HG03066 (cell line): ENCODE measurements at regions not wholly inside any gene's neighbourhood (a gene's known extent, or its start where the extent isn't known, plus 50 kb on each side); places are given as distances from the start of the nearest gene placed in this dataset.

ENCODE experiments used
- ATAC-seq: cut with Tn5 transposase; IDR thresholded peaks from one replicate; pipeline ENCODE4 v1.9.1; 2021; ENCODE audit warnings: low read depth; ENCODE audit not compliant: unreplicated experiment

DNA sequence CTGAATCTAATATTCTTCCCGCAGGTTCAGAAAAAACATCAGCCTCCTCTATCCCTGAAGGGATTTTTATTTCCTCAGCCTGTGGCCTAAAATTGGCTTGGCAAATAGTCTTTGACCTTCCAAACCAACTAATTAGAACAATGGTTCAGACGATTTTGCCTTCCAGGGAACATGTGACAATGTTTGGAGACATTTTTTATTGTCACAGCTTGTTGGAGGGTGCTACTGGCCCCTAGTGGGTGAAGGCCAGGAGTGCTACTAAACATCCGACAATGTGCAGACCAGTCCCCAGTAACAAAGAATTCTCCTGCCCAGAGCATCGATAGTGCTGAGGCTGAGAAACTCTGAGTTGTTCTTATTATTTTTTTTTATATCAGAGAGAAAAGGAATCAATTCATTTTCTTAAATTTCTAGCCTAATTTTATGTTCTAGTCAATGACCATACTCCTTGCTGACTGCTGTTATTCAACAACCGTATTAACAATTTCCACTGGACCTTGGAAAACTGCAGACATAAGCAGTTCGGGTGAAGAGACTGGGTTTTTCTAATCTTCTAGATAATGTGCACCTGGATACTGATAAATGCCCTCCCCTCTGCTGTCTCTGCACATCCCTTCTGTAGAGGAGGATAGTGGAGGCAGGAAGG lies 280.7 kb downstream of the LMX1A start:
- ATAC-seq: no peak

DNA sequence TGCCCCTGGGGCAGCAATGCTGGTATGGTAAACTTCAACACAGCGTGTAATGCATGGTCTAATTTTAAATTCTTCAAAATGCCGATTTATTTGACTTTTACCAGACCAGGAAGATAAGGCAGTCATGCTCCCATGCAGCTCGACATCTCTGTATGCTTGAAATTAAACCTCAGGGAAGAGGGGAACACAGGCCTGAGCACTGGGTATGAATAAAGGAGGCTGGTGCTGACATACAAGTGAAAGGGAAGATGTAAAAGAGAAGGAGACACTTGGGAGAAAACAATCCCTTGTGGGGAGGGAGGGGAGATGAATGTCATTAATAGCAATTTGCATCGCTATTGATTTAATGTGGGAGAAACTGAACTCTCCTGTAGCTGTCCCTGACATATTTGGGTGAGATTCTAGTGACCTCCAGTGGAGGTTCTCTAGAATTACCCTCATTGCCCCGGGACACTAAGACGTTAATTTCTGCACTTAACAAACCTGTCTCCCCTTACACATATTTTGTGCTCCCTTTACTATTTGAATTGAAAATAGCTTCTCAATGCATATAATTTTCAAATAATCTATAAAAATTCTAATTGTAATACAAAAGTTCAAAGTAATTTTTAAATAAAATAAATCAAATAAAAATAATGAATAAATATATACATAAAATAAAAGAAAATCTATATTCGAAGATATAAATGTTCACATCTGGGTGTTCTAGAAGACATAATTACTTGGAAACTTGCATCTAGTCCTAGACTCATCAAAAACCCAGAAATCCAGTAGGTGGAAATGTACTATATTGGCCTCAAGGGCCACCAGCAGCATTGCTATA lies 283.1 kb downstream of the LMX1A start:
- no peak for ATAC-seq

DNA sequence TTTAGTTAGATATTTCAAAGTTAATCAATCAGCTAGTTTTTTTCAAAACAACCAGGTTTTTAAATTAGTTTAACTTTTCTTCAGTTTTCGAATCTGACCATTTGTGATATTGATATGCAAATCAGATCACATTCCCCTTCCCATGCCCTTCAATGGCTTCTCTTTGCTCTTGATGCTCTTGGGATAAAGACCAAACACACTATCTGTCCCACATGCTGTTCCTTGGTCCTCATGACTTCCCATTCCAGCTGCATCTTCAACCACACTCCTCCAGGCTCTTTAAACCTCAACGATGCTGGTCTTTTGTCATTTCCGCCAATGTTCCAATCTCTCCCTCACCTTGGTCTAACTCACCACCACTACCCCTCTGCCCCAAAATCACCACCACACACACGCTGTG lies 285.8 kb downstream of the LMX1A start:
- ATAC-seq: no peak

DNA sequence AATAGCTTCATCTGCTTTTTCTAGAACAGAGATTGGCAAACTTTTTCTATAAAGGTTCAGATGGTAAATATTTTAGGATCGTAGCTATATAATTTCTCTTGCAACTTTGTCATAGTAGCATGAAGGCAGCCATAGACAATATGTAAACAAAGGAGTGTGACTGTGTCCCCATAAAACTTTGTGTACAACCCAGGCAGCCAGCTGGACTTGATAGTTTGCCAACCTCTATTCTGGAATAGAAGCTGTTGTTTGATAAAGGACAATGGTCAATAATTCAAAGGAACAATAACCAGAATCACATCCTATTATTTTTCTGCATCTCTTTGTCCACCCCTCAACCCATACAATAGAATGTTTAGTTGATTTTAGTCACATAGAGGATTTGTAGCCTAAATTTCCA lies 286.7 kb downstream of the LMX1A start:
- no peak for ATAC-seq

DNA sequence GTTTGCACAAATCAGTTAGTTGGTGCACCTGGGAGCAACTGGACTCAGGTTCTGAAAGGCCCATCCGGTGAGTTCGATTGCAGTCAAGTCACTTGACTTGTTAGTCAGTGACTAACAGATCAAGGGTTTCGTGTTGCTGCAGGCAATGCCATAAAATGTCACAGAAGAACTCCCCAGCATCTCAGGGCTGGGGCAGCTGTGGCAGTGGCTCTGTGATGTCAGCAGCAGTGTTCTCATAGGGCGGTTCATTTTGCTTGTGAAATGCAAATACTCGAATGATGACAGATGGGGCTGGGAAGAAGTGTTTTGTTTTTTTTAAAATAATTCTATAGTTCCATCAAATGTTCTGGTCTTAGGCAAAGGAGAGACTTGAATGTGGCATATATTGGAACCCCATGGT lies 287.8 kb downstream of the LMX1A start:
- ATAC-seq: no peak

DNA sequence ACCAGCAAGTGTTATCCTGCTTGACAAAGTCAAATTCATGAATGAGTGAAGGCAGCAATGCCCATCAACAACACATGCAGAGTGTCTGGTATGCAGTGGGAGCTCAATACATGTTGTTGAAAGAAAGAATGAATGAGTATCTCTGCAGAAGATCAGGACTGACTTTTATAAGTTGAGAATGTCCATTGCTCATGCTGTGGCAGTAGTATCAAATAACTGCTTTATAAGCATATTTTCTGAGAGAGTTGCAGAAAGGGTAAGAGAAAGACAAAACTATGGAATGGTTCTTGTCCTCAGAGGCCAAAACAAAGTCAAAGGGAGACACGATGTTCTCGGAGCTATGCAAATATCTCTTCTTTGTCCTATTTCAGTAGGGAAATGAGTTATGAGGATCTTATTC lies 288.7 kb downstream of the LMX1A start:
- no peak for ATAC-seq

DNA sequence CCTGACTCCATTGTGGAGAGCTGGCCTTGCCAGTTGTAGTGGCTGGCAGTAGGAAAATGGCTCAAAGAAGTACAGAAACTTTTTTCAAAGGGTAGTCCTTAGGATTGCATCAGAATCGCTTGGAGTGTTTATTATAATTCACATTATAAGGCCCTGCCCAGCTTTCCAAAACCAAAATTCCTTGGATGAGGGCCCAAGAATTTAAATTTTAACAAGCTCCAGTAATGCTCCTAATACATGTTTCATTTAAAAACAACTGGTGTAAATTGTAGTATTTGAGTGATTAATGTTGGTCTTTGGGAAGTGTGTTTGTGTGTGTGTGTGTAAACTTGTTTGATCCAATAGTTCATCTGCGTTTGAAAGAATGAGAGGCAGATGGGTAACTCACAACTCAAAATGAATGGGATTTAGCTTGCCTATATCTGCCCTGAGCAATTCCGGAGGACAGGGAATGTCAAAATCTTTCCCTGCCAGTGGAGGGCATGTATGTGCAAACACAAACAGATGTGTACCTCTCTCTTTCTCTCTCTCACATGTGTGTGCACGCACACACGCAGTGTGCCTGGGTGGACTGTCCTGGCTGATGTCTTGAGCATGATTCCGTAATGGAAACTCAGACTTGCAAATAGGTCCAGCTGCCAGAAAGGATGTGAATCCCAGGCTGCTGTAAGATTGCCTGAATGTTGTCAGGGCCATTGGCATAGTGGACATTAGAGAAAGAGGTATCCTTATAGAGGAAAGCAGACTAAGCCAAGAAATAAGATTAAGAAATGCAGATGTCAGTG lies 293.1 kb downstream of the LMX1A start:
- no peak for ATAC-seq

DNA sequence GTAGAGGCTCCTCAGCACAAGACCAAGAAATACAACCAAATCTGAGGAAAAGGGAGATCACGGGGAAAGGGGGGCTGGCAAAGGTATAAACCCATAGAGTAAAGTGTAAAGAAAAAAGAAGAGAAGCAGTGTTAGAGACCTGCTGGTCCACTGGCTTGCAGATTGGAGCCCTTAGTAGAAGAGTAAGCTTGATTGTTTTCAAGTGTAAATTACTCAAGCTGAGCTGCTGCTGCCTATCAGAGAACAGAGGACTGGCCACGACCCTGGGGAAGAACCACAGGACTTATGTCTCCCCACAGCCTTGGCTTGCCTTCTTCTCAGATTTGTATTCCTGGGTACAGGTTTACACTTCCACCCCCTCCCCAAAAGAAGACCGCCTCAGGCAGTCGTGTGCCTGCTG lies 294.2 kb downstream of the LMX1A start:
- no peak for ATAC-seq

DNA sequence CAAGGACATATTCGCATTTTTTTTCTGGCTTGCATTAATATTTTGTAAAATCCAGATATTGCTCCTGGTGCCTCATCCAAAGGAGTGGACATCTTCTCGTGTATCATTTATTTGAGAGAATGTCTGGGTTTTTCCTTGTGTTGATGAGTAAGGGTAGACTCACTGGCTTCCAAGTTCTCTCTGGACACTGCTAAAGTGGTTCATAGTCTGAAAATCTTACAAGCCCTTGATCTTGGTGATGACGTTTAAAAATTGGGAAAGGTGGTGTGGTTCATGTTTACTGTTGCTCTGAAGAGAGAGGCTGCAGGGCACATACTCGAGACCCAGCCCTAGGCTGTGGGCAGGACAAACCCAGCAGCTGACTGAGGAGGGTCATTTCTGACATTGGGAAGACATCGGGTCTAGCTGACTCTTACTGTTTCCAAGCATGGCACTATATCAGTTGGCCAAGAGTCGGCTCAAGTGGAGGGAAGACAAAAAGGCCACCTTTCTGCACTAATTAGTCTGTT lies 296.2 kb downstream of the LMX1A start:
- ATAC-seq: no peak

DNA sequence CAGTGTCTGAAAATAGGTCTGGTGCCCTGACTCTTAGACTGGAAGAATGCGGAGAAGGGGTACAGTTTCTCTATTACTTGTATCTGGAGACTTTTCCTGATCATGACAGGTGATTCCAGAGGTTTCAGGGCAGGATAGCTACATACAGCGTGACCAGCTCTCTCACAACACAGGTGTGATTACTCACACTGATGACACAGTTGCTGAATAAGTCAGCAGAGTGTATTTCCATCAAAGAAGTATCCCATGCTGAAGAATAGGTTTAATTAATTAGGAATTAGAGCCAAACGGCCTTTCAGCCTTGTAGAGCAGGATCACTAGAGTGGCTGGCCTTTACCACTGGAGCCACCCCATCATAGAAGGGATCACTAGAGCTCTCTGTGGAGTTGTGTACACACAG lies 298.6 kb downstream of the LMX1A start:
- ATAC-seq: no peak

DNA sequence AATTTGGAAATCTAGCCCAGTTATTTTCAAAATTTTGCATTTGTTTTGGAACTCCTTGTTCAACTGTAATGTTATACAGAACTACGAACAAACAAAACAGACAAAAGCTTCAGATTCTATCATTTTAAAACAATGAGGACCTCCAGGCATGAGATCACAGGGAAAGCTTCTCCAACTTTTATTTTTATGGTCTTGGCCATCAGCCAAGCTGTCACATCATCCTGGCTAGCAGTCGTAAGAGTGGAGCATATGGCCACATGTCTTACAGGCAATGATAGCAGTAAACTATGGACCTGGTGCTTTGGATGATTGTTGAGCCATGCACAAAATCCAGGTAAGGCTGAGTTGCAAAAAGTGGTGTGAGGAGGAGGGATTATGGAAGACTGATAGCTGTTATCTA lies 299.6 kb downstream of the LMX1A start:
- ATAC-seq: no peak

DNA sequence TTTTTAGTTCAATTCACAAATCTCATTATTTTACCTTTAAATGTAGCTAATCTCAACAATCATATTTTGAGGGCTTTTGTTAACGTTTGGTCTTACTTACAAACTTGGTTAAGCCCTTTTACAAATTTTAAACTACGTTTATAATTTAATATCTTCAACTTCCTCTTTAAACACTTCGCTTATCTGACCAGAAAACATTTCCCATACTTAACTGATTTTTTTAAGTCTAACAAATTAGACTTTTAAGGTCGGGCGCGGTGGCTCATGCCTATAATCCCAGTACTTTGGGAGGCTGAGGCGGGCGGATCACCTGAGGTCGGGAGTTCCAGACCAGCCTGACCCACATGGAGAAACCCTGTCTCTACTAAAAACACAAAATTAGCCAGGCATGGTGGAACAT lies 300.9 kb downstream of the LMX1A start:
- no peak for ATAC-seq

DNA sequence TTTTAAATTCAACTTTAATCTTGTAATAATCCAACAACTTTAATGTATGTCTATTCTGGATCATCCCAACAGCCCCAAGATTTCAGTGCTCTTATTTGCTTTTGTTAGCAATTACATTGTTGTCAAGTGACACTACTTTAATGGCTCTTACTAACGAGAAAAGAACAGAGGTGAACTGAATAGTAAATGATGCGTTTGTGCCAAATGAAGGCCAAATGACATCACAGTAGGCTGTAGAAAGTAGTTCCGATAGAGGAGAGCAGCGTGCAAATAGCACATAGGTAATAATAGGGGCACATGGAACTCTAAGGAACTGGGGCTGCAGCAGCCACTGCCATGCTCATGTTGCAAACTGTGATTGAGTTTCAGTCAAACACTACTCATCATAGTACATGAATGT lies 301.9 kb downstream of the LMX1A start:
- ATAC-seq: no peak

DNA sequence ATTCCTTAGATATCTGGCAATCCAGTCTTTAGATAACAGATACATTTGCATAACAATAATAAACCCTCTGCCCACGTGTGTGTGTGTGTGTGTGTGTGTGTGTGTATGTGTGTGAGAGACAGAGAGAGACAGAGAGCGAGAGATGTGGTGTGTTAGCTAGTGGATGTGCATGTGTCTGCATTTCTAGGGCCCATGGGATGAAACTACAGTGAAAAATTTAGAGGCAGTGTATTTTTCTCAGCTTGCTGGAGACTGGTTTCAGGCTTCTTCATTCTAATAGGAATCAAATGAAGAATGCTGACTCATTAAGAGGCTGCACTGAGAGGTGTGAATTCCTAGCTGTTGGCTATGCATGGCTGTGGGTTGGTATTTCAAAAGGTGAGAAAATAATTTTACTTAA lies 303.2 kb downstream of the LMX1A start:
- no peak for ATAC-seq

DNA sequence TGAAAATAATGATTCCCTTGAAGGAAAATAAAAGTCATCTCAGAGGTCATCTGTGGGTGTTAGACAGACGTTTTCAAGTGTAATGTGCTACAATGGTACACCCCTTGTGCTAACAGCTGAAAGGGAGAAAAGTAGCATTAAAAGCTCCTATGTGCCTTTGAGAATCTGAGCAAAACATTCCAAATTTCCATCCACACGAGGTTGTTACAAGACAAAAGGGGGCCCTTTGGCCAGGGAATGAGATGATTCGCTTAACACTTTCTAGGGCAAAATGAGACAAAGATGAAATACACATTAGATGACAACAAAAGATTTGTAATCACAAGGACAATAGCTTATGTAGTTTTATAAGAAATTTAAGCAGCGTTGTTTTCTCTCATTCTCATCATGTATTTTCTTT lies 303.6 kb downstream of the LMX1A start:
- no peak for ATAC-seq

DNA sequence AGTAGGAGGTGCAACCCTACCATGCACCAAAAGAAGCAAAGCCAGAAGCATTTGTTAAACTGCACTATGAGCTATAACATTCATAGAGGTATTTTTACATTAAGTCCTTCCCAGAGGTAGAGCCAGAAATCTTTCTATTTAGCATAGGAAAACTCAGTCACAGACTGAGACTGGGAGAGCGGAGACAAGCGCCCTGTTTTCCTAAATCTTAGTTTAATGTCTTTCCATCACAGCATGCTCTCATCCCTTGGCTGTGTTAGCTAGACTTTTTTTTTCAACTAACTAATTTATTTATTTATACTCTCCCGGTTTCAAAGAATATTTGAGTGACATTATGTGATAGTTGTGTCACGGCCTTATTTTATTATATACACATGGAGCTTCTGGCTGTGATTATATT lies 304.1 kb downstream of the LMX1A start:
- ATAC-seq: no peak

DNA sequence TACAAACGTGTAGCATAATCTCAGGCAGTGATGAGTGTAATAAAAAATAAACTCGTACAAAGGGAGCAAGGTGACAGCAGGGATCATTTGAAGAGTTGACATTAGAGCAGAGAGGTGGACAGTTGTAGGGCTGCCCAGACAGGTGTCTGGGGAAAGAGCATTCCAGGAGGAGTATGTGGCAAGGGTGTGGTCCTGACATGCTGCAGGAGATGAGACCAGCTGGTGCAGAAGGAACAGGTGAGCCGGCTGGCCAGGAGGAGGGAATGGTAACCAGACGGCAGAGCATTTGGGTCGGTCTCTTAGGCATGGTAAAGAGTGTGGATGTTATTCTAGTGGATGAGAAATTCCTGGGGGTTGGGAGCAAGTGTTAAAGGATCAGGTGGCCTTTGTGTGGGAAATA lies 306.3 kb downstream of the LMX1A start:
- ATAC-seq: no peak

DNA sequence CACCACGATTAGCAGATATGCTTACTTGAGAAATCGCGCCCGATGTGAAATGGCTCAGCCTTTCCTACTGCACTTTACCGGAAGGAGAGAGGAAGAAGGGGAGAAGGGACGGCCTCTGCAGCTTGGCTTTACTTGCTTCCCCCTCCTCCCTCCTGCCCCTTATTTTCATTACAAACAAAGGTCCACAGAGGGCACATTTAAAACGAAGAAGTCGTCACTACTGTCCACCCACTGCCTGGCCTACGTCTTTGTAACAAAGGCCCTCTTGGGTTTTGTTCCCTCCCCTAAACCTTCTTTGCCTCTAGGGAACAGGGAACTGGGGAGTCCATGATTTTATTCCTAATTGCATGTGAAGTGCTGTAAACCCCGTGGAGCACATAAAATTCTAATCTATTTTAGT lies 308.5 kb downstream of the LMX1A start:
- ATAC-seq: no peak

DNA sequence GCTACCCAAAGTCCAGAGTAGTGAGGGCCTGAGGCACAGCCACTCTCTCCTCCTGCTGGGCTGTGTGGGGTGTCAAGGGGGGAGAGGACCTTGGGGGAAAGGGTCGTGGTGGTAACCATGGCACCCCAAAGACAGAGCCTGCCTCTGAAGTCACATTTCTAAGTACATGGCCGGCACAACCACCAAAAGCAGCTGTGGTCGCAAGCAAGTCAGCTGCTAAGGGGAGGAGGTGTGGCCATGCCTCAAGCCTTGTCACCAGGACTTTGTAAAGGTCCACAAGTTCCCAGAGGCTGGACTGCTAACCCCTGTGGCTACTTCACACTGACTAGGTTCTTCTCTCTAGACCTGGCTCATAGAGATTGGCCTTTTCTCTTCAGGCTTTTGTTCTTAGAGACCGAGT lies 310.6 kb downstream of the LMX1A start:
- ATAC-seq: no peak

DNA sequence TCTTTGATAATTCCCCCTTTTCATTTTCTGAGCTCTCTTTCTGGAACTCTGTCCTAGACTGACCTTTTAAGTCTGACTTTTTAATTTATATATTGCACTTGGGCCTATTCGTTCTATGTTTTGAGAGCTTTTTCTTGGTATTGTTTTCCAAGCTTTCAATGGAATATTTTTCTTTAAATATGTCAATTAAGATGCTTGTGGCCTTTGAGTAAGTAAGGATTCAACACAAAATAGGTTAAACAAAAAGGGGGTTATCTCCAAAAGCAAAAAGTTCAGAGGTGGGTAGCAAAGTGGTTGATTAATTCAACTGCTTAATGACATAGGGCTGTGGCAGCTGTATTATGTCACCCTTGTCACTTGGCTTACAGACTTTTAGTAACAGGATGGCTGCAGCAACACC lies 315.9 kb downstream of the LMX1A start:
- no peak for ATAC-seq

DNA sequence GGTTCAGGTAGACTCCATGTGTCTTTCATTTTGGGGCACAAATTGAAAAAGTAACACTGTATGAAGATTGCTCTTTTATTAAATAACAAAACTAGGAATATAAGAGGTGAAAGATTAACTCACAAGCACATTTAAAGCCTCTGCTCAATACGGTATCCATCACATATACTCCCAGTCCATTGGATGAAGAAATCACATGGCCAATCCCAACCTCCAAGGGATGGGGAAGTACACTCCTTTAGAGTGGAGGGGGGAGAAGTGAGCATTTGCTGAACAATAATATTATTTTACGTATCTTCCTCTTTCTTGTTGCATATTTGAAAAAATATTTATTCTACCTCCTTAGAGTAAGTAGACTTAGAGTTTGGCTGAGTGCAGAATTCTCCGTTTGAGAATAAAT lies 316.5 kb downstream of the LMX1A start:
- no peak for ATAC-seq
